ENCODE measurements at regions not wholly inside any gene's neighbourhood (a gene's known extent, or its start where the extent isn't known, plus 50 kb on each side); places are given as distances from the start of the nearest gene placed in this dataset.

DNA sequence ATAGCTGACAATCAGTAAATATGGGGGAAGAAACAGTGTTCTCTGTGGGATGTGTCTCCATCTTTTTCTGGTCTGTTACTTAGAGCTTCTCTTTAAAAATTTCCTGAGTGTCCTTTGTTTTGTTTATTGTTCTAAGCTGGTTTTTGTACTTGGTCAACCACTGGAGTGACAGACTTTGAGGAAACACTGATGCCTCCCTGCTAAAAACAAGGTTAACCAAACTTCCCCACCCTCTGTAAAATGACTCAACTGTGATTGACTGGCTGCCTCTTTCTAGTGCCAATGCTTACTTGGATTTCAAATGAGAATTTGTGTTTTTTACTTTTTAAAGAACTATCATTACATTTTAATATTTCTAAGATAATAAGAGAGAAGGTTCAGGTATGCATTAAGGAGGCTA is 65.1 kb upstream of the SPINK5 start:
- DNase-seq (ENCODE audit: low spot score), result no peak
- TF ChIP-seq, protein P1, sequence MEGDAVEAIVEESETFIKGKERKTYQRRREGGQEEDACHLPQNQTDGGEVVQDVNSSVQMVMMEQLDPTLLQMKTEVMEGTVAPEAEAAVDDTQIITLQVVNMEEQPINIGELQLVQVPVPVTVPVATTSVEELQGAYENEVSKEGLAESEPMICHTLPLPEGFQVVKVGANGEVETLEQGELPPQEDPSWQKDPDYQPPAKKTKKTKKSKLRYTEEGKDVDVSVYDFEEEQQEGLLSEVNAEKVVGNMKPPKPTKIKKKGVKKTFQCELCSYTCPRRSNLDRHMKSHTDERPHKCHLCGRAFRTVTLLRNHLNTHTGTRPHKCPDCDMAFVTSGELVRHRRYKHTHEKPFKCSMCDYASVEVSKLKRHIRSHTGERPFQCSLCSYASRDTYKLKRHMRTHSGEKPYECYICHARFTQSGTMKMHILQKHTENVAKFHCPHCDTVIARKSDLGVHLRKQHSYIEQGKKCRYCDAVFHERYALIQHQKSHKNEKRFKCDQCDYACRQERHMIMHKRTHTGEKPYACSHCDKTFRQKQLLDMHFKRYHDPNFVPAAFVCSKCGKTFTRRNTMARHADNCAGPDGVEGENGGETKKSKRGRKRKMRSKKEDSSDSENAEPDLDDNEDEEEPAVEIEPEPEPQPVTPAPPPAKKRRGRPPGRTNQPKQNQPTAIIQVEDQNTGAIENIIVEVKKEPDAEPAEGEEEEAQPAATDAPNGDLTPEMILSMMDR (IDR thresholded peaks at IDR 0.05; ENCODE audit: extremely low read depth, insufficient read depth, missing control alignments), result no peak
- in situ Hi-C loops (cut with MboI; ENCODE audit: low pct_unique_long_range_greater_than_20kb, low sequenced_read_pairs, unreplicated experiment), result no loop called here

DNA sequence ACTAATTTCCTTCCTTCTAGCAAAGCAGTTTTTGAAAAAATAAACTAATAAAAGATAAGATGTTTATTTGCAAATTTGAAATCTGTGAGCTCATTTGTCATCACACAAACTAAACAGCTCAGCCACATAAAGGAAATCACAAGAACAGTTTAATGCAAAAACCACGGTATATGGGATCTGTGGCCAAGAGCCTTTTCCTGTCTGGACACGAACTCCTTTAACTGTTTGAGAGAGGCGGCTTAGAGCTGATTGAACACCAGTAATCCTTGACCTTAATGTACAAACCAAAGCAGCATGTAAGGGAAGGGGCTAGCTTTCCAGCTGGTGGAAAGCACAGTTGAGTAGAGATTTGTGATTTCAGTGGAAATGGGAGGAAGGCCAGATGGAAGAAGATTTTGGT is 66.3 kb upstream of the SPINK5 start:
- in situ Hi-C loops (cut with MboI; ENCODE audit: low pct_unique_long_range_greater_than_20kb, low sequenced_read_pairs, unreplicated experiment), result no loop called here
- DNase-seq (ENCODE audit: low spot score), result no peak
- TF ChIP-seq, protein P1 (IDR thresholded peaks at IDR 0.05; ENCODE audit: extremely low read depth, insufficient read depth, missing control alignments), result no peak

- in situ Hi-C loops (cut with MboI; ENCODE audit: low pct_unique_long_range_greater_than_20kb, low sequenced_read_pairs, unreplicated experiment), result no loop called here
- DNase-seq (ENCODE audit: low spot score), result no peak
- TF ChIP-seq, protein P1 (IDR thresholded peaks at IDR 0.05; ENCODE audit: extremely low read depth, insufficient read depth, missing control alignments), result no peak
Measured at GRCh38 chr5:147996379-147996778, 67.4 kb upstream of the SPINK5 start.

- in situ Hi-C loops (cut with MboI; ENCODE audit: low pct_unique_long_range_greater_than_20kb, low sequenced_read_pairs, unreplicated experiment), result no loop called here
- TF ChIP-seq, protein P1 (IDR thresholded peaks at IDR 0.05; ENCODE audit: extremely low read depth, insufficient read depth, missing control alignments), result no peak
- no peak for DNase-seq (ENCODE audit: low spot score)
Measured at GRCh38 chr5:147995846-147996245, 67.9 kb upstream of the SPINK5 start.

DNA sequence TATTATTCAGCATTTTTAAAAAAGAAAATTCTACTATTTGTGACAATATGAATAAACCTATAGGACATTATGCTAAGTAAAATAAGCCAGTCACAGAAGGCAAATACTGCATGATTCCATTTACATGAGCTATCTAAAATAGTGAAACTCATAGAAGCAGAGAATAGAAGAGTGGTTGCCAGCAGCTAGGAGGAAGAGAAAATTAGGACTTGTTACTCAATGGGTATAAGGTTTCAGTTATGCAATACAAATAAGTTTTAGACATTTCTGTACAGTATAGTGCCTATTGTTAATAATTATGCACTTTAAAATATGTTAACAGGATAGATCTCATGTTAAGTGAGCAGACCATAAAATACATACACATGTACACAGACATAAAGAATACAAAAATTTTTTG is 73.8 kb upstream of the SPINK5 start:
- in situ Hi-C loops (cut with MboI; ENCODE audit: low pct_unique_long_range_greater_than_20kb, low sequenced_read_pairs, unreplicated experiment), result no loop called here
- TF ChIP-seq, protein P1 (IDR thresholded peaks at IDR 0.05; ENCODE audit: extremely low read depth, insufficient read depth, missing control alignments), result no peak
- DNase-seq (ENCODE audit: low spot score), result no peak

GRCh38 chr5:147989239-147989638 is 74.5 kb upstream of the SPINK5 start:
- no peak for DNase-seq (ENCODE audit: low spot score)
- in situ Hi-C loops (cut with MboI; ENCODE audit: low pct_unique_long_range_greater_than_20kb, low sequenced_read_pairs, unreplicated experiment), result no loop called here
- TF ChIP-seq, protein P1 (IDR thresholded peaks at IDR 0.05; ENCODE audit: extremely low read depth, insufficient read depth, missing control alignments), result no peak

Measured in GM13977 (cell line).